Cerebellar nuclear complex (tissue), 1 donor: ENCODE measurements at regions not wholly inside any gene's neighbourhood (a gene's known extent, or its start where the extent isn't known, plus 50 kb on each side); places are given as distances from the start of the nearest gene placed in this dataset.

Experiments
- DNase-seq, 2 experiments: peaks; one replicate each; lab custom pipeline; 2025; lab: John Stamatoyannopoulos, UW

GRCh38 chr2:221100467-221101089 lies 471.5 kb downstream of the EPHA4 start:
- DNase-seq: no peak

DNA sequence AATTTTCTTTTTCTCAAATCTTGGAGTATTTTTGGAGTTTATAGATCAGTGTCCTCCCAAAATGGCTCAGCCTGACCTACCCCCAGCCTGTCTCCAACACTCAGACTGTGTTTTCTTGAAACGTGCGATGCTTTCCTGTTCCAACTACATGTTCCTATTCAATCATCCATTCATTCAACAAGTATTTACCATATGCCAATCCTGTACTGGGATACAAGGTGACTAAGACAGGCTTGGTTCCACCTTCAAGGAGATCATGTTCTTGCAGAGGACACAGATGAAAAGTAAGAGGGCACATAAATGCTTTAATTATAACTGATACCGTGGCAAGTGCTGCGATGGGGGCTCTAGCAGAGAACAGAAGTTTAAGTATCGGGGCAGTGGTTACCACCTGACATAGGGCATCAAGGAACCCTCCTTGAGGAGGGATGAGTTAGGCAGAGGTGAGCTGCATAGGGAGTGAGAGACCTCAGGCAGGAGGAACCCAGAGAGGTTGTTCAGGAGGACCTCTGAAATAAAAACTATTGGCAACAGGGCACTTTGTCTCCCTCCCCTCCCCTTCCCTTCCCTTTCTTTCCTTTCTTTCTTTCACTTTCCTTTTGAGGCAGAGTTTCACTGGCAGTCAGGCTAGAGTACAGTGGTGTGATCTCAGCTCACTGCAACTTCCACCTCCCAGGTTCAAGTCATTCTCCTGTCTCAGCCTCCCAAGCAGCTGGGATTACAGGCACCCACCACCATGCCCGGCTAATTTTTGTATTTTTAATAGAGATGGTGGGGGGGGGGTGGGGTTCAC lies 469.0 kb downstream of the EPHA4 start:
- no peak for DNase-seq

GRCh38 chr2:221103930-221104329 lies 468.2 kb downstream of the EPHA4 start:
- no peak for DNase-seq

- peak in 1 of 2 experiments; percentile 42 for DNase-seq
These were observed 467.7 kb downstream of the EPHA4 start for GRCh38 chr2:221104361-221104811.

DNA sequence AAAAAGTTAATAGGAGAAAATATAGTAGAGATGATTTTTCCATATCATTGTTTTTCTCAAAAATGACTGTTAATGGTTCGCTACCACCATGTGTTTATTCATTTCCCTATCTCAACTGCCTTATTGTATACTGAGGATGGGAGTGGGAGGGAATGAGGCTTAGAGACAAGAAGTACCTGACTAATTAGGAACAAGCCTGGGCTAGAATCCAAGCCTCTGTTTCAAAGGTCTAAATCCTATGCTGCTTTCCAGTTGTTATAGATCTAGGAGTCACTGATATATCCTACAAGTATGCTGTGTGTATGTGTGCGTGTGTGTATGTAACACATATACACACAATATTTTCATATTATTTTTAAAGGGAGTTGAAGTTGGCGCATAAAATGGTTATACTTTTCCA lies 465.9 kb downstream of the EPHA4 start:
- DNase-seq: no peak

GRCh38 chr2:221107424-221107823 lies 464.7 kb downstream of the EPHA4 start:
- DNase-seq: no peak

- DNase-seq: no peak
These were observed 462.6 kb downstream of the EPHA4 start for GRCh38 chr2:221109552-221109951.

- no peak for DNase-seq
These were observed 460.4 kb downstream of the EPHA4 start for GRCh38 chr2:221111739-221112138.

DNA sequence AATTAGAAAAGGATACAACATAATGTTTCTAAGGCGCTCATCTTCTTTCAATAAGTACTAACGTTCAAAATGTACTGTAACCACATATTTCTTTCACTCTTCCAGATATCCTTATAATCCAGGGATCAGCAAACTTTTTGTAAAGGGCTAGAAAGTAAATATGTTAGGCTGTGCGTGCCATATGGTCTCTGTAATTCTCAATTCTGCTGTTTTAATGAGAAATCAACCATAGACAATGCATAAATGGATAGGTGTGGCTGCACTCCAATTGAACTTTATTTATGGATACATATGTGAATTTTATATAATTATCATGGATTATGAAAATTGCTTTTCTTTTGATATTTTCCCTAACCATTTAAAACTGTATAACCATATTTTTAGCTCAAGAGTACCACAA lies 459.4 kb downstream of the EPHA4 start:
- DNase-seq: no peak

GRCh38 chr2:221115944-221116343 lies 456.2 kb downstream of the EPHA4 start:
- DNase-seq: no peak

- DNase-seq: no peak
These were observed 451.5 kb downstream of the EPHA4 start for GRCh38 chr2:221120643-221121042.

GRCh38 chr2:221123396-221123795 lies 448.7 kb downstream of the EPHA4 start:
- no peak for DNase-seq

DNA sequence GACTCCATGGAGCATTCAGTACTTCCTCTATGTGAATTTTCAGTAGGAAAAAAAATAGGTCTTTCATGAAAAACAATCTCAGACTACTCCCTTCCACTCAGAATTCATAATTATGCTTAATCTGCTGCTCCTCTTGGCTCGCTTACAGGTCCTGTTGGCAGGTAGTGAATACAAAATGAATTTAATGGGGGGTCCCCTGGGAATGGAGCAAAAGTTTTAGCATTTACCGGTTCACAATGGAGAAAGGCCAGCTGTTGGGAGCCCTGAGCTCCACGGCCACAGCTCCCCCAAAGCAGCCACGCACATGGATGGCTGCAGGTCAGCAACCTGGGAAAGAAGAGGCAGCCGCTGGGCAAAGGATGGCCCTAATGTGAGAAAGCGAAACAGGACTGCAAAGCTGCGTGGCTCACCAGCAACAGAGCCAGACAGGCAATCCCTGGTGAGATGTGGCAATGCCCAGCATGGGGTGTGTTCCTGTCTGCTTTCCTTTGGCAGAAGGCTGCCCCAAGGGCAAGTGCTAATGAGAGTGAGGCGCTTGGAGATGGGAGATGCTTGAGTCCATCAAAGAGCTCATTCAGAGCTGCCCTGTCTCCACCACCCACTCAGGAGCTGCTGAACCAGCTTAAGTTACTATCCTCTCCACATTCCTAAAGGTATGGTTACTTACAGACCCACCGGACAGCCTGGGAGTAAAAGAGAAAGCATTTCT lies 447.4 kb downstream of the EPHA4 start:
- DNase-seq: no peak

DNA sequence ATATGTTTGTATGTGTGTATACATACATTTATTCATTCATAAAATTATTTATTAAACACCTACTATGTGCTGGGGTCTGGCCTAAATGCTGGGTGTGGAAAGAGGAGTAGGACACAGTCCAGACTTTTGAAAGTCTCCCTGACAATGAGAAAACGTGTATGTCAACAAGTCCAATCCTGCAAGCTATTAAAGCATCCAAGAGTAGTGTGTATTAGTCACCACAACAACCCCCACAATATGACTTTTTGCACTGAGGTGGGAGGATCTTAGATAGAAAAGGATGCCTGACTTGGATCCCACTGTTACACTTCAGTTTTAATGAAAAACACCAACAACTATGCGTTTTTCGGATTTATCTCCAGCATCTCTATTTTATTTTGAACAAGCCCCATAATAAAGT lies 446.4 kb downstream of the EPHA4 start:
- DNase-seq: no peak

DNA sequence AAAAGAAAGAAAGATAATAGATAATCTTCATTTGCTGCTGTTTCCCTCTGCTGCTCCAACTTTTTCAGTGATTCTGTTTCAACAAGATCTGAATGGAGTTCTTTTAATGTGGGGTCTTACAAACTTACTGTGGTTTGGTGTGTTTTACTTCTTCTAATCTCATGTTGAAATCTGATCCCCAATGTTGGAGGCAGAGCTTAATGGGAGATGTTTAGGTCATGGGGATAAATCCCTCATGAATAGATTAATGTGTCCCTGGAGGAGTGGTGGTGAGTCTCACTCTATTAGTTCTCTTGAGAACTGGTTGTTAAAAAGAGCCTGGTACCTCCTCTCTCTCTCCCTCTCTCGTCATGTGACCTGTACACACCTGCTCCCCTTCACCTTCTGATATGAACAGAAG lies 442.4 kb downstream of the EPHA4 start:
- no peak for DNase-seq

GRCh38 chr2:221130431-221130830 lies 441.7 kb downstream of the EPHA4 start:
- no peak for DNase-seq

DNA sequence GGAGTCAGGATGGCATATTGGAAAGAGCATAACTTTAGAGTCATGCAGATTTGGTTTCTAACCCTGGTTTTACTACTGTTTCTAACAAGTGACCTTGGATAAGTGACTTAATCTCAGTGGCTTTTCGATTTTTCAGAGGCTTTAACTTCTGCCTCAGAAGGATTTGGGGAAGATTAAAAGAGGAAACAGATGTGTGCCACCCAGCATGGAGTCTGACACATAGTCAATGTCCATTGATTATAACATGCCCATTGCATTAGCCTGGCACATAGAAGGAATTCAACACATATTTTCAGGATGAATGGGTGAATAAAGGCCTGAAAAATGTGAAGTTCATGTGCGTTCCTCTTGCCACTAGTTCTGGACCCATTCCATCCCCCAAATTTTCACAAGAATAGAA lies 438.2 kb downstream of the EPHA4 start:
- no peak for DNase-seq

- DNase-seq: no peak
These were observed 437.4 kb downstream of the EPHA4 start for GRCh38 chr2:221134718-221135117.

GRCh38 chr2:221135699-221136098 lies 436.4 kb downstream of the EPHA4 start:
- DNase-seq: no peak

DNA sequence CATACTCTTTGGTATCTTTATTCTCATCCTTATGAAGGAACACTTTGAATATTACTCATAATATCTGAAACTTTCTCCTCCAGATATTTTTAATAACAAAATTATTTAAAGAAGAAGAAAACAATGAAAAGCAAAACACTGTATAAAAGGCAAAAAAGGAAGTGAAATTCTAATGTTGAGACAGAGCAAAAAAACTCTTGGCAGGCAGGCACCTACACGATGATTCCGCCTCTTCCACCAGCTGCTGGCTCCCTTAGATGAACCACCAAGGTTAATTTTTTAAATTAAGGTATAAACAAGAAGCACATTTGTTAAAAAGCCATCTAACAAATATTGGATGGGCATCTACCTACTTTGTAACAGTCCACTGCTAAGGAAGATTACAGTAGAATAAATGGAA lies 434.7 kb downstream of the EPHA4 start:
- no peak for DNase-seq

DNA sequence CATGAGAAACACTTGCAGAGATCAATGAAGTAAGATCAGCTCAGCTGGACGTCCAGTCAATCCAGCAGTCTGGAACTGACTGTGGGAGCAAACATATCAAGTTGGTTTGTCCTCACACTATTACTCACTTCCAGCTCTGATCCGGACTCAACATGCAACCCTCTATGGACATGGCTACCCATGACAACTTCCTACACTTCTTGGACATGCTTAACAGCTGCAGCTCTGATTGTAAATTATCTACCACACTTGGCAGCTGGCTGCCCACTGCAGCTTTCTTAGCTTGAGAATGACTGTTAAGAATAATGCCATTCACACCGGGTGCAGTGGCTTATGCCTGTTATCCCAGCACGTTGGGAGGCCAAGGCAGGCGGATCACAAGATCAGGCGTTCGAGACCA lies 429.8 kb downstream of the EPHA4 start:
- no peak for DNase-seq

- no peak for DNase-seq
These were observed 428.9 kb downstream of the EPHA4 start for GRCh38 chr2:221143231-221143630.

DNA sequence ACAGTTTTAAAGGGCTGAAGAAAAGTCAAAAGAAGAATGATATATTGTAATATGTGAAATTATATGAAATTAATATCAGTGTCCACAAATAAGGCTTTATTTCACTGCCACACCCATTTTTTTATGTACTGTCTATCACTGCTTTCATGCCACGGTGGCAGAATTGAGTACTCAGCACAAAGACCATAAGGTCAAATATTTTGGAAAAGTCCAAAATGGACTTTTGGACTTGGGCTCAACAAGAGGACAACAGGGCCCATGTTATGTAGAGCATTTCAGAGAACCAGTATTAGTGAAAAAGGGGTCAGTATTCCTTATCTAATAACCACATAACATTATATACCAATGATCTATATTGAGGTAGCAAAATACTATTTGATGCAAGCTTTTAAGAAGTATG lies 427.2 kb downstream of the EPHA4 start:
- no peak for DNase-seq
